Hematopoietic multipotent progenitor cell treated with erythropoietin and hydrocortisone succinate and interleukin-3 and kit ligand, for 4 days (in vitro differentiated cells): ENCODE measurements at regions not wholly inside any gene's neighbourhood (a gene's known extent, or its start where the extent isn't known, plus 50 kb on each side); places are given as distances from the start of the nearest gene placed in this dataset.
"Not testable (repeated sequence)": the region's sequence is repeated elsewhere in the genome, so short reads cannot be mapped to it uniquely, and the experiment has no call there.

Source experiments
- DNase-seq: peaks from one replicate; pipeline ENCODE4 v3.0.0-alpha.2; 2015

DNA sequence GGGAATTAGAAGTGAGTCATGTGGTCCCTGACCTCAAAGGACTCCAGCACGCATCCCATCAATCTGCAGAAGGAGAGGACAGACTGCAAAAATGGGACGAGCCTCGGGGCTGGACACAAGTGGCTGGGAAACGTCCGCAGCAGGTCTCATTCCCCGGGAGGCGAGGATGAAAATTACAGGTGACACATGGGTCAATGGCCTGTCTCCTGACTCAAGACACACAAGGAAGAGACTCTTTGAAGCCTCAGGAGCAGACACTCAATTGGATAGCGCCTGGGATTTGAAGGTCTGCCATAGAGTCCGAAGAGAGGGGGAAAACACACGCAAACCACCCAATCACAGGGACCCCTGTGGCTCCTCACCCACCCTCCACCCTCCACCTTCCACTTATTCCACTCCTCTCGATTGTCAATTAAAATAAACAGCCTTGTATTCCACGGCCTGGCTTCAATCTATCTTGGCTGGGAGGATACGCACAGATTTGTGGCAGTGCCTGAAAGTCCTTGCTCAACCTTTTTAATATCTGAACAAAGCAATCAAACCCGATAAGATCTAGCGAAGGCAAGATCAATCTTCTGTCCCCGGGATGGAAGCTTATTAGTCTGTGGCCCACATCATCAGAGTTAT lies 101.8 kb upstream of the CADM1 start:
- DNase-seq: no peak

DNA sequence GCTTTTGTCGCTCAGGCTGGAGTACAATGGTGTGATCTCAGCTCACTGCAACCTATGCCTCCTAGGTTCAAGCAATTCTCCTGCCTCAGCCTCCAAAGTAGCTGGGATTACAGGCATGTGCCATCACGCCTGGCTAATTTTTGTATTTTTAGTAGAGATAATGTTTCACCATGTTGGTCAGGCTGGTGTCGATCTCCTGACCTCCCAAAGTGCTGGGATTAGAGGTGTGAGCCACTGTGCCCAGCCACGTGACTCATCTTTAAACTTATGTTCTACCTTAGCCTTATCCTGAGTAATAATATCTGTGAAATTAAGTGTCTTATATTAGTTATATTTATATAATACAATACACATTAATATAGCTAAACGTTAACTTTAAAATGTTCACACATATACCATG lies 101.2 kb upstream of the CADM1 start:
- DNase-seq: not testable (repeated sequence)

DNA sequence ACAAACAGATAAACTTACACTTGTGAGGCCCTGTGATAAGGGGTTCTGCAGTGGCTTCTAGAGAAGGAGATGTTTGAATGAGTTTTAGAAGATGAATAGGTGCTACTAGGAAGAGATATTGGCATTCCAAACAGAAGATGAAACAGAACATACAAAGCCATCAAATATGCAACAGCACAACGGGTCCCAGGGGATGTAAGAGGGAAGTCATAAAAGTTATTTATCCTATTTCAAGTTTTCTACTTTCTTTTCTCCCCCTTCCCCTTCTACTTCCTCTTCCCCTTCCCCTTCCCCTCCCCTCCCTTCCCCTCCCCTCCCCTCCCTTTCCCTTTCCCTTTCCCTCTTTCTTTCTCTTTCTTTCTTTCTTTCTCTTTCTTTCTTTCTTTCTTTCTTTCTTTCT lies 94.9 kb upstream of the CADM1 start:
- DNase-seq: no peak

GRCh38 chr11:115598257-115598901 lies 94.2 kb upstream of the CADM1 start:
- DNase-seq: no peak

DNA sequence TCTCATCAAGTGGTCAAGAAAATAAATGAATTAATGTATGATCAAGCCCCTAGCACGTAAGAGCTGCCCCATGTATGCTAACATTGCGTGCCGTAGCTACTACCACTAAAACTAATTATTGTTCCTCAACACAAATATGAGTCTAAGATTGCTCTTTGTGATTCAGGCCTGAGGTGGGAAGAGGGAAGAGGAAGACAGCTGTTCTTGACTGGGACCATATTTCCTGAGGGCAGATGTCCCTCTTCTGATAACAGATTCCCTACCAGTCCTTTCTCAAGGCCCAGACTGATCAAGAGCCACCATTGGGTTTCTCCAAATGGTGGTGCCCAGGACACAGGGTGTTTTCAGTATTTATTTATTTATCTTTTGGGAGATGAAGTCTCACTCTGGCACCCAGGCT lies 87.2 kb upstream of the CADM1 start:
- no peak for DNase-seq

DNA sequence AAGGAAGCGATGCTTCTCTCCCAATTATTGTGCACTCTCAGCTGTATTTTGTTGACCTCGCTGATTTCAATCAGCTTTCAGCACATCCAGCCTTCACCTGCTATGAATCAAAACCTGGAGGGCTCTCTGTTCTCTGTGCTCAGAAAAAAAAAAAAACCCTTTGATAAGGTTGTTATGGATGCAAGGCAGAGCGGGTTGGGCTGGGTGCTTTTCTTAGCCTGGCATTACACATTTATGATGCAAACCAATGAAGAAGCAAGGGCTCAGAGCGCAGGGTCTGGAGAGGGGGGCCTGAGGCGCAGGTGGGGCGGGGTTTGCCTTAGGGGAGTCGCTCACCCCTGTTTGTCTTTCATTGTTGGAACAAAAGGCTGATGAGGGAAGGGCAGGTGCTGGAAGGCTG lies 86.0 kb upstream of the CADM1 start:
- no peak for DNase-seq

GRCh38 chr11:115587718-115588342 lies 83.6 kb upstream of the CADM1 start:
- no peak for DNase-seq

DNA sequence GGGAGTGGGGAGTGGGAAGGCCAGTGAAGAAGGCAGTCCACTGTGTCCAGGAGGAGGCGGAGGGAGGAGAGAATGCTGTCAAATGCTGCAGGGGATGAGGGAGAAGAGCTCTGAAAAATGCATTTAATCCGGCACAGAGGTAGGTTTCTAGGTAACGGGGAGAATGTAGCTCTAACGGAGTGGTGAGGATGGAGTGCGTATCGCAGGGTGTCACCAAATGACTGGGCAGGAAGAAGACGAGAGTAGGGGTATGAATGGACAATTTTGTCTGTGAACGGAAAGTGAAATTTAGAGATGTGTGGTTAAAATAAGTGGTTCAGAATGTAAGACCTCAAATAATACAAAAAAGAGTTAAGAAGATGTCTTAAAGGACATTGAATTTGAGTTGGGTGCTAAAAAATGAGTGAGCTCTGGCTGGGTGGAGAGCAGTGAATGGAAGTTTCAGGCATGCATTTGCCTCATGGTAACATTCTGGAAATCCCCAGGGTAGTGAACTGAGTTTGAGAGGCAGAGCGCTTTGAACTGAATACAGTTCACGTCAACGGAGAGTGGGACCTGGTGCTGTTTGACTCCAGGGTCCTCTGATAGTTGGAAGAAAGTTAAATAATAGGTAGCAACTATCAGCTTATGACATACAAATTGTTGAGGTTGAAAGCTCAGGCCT lies 81.3 kb upstream of the CADM1 start:
- DNase-seq: no peak

GRCh38 chr11:115581871-115582639 lies 77.8 kb upstream of the CADM1 start:
- DNase-seq: peak; percentile 5

DNA sequence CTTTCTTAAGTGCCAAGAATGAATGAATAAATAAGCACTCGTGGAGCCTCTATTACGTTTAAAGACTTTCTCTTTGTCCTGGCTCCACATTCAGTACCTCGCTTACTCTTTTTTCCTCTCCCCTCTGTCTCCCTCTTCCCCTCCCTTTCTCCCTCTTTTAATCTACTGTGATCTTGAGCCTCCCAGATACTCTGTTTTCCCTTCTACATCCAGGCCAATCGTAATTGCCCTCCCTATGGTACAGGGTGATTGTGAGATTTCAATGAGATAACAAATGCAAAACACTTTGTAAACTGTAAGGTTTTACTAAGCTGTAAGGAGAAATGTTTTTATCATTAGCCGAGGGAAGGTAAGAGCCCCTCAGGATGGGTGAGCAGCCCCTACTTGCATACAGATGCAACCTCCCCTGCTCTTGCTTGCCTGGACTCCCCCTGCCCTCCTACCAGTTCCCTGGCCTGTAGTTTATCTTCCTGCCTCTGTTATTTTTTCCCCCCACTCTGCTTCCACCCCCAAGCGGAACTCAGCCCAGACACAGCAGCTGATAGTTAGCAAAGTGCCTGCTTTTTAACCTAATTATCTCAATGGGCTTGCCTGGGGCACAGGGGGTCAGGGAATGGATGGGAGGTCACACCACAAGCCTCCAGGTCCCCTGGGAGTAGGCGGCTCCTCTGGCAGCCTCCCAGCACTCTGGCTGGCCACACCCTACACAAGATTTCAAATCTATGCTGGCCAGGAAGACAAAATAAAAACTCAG lies 76.9 kb upstream of the CADM1 start:
- no peak for DNase-seq

DNA sequence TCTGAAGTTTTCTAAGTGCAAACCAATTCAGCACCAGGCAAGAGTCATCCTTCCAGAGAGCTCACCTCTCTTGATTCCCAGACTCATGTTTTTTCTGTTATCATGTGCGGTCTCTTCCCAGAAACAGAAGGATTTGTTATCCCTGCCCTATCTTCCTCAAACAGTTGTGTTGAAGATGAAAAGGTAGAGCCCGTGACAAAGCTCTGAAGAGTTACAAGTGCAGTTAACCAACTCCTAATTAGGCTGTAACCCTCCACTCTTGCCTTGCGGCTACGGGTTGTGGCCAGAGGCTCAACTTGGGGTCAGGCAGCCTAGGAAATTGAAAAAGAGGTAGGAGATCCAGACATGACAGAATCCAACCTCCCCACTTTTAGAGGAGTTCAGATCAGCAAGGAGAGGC lies 76.2 kb upstream of the CADM1 start:
- DNase-seq: no peak

DNA sequence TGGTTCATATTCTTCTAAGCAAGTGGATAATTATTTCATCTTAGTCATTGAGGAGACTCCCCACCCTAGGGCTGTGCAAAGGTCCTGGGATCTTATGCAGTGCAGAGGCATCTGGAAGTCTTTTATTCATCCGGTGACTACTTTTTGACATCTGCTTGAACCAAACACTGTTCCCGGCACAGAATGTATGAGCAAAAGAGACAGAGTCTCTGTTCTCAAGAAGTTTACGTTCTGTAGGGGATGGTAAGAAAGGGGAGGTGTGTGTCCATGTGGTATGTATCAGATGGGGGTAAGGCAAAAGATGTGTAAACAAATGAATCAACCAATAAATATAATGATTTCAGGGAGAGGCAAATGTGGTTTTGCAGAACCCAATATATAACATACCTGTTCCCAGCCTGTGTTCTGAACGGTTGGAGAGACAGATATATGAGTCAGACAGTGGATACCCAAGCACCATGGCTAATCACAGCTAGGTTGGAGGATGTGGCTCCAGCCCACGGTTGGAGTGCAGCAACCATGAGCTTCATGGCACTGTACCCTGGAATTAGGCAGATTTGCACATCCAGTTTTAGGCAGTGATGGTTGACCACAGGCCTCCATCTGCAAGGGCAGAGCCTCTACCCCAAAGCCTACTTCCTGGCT lies 75.1 kb upstream of the CADM1 start:
- DNase-seq: no peak

- no peak for DNase-seq
Measured at GRCh38 chr11:115578275-115578674, 74.1 kb upstream of the CADM1 start.

DNA sequence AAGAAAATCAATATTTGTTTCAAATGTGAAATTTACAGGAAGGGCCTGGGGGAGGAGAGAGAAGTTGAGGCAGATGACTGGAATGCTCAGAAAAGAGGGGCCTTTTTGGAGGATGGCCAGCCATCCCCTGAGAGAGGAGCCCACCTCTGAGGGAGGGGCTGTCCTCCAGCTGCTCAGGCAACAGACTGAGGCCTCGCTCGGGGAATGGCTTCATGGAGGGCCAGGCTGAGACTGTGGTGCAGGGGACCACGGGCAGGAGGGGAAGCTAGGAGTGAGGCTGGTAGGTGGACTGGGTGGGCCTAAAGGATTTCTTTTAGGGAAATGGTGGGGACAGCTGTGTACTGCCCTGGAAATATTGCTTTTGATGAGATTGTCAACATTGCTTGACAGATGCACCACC lies 73.5 kb upstream of the CADM1 start:
- DNase-seq: no peak

DNA sequence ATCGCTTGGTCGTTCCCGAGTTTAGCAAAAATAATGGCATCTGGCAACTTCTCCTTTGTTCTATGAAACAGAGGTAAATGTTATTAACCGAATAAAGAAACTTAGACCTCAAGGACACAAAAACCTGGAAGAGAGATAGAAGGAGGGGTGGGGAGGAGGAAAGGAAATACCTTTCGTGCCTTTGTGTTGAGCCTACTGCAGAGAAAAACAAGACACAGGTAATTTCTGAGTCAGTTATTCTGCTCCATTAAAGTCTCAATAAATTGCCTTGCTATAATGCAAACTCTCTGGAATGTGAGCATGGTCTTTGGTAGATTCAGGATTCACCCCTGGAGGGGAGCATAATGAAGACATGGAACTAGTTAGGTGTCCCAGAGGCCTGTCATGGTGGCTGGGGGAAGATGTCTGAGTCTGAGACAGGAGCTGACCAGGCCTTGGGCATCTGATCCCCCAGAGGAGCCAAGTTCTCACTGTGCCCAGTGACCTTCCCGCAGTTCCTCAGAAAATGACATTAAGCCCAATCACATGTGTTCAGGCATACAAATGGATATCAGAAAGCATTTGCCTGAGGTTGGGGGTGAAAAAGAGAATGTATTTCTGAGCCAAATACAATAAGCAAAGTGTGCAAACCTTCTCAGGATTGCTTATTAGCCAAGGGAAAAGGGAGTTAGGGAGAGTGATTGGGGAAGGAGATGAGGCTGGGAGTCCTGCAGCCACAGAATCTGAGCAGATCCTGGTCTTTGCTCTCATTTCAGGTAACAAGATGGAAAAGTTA lies 72.6 kb upstream of the CADM1 start:
- DNase-seq: no peak

DNA sequence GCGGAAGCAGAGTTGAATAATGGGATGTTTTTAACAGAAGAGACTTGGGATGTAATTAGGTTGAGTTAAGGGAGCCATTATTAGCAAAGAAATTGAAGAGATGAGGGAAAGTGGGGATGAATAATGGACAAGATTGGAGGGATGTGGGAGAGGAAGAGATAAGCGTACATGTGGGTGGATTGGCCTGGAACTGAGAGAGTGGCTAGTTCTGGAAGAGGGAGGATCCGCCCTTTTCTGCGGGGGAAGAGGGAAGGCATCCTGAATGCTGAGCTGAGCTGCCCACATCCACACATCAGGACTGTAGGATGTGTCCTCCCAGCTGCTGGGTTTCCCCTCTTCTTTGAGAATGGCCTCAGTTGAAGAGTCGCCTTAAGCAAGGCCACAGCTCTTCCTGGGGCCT lies 68.3 kb upstream of the CADM1 start:
- no peak for DNase-seq

DNA sequence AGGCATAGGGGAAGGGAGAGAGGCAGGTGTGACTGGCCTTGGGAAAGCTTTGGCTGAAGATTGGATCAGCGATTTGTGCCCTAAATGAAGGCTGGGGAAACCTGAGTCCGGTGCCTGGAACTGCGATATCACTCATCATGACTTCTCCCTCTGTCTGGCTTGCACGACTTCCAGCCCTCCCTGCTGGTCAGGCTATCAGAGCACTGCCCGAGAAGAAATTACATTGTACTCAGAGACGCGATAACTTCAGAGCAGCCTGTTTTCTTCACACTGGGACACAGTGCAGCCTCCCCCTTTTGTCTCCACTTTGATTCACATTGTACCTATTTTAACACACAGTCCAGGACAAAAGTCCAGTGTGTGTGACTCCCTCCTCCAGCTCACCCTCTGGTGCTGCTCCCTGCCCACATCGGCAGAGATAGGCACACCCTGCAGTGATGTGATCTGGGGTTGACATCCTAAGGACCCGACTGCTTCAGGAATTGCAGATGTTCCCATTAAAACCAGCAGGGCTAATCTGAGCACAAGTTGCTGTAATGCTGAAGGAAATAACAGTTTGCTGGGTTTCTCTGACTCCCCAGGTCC lies 62.1 kb upstream of the CADM1 start:
- DNase-seq: no peak

GRCh38 chr11:115564851-115565250 lies 60.6 kb upstream of the CADM1 start:
- DNase-seq: no peak

DNA sequence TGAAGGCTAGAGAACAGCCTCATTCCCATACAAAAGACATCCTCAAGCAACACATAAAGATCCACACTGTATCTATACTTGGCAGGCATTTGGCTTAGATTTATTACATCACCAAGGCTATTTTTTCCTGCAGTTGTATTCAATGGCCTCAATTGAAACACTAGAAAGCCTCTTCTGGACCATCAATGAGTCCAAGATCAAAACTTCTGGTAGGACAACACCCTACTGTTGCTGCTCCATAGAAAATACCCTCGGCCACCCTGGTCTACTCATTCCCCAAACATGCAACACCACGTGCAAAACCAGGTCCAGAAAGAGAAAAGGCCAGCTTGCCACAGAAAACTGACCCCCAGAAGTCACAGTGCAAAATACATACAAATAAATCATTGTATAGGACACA lies 56.9 kb upstream of the CADM1 start:
- DNase-seq: no peak

DNA sequence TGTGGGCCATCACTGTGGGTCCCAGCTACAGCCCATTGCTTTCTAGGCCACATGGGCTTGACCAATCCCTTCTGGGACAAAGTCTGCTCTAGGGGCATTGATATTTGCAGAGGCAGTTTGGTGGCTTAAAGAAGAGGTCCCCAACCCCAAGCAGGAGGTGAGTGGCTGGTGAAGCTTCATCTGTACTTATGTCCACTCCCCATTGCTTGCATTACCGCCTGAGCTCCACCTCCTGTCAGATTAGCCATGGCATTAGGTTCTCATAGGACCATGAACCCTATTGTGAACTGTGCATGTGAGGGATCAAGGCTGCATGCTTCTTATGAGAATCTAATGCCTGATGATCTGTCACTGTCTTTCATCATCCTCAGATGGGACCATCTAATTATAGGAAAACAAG lies 54.4 kb upstream of the CADM1 start:
- no peak for DNase-seq

- DNase-seq: no peak
Measured at GRCh38 chr11:115557681-115558080, 53.5 kb upstream of the CADM1 start.
